ENCODE measurements at regions not wholly inside any gene's neighbourhood (a gene's known extent, or its start where the extent isn't known, plus 50 kb on each side); places are given as distances from the start of the nearest gene placed in this dataset.
"Not testable (repeated sequence)": the region's sequence is repeated elsewhere in the genome, so short reads cannot be mapped to it uniquely, and the experiment has no call there.

- Mint-ChIP-seq H3K36me3 (no peaks in the 10 kb centered on the region), H3K4me3 (no peak overlapping the region), H3K27ac (no peak overlapping the region), H3K9me3 (peaks cover 2 to 11% (median 6%) of the 10 kb centered on the region in 7 donors), H3K4me1 (no peaks in the 10 kb centered on the region), H3K27me3 (ENCODE audit: low read depth in 3 of 3) (peaks cover 1 to 7% (median 1%) of the 10 kb centered on the region in 3 donors)
- Histone ChIP-seq H3K27me3 (ENCODE audit: control insufficient read depth in 2 of 2, insufficient read depth in 2 of 2, low read length in 2 of 2) (no peaks in the 10 kb centered on the region), H3K36me3 (replicated peaks in 1 of 2; ENCODE audit: control insufficient read depth in 1 of 2, insufficient read depth in 2 of 2, low read length in 2 of 2) (no peaks in the 10 kb centered on the region), H3K27ac (ENCODE audit: low read depth in 1 of 2, low read length in 2 of 2) (no peak overlapping the region), H3K9ac (ENCODE audit: insufficient read depth, low read length, poor library complexity, severe bottlenecking) (no peak overlapping the region), H3K4me3 (replicated peaks in 1 of 3; ENCODE audit: low read depth in 2 of 3, low read length in 3 of 3) (no peak overlapping the region), H3K9me3 (replicated peaks in 1 of 2; ENCODE audit: control insufficient read depth in 1 of 2, insufficient read depth in 1 of 2, low read length in 2 of 2) (peaks cover 0 to 10% of the 10 kb centered on the region in 2 donors), H4K20me1 (ENCODE audit: insufficient read depth, low read length) (no peaks in the 10 kb centered on the region), H3K4me1 (ENCODE audit: control insufficient read depth in 1 of 2, insufficient read depth in 2 of 2, low read length in 2 of 2) (no peaks in the 10 kb centered on the region), H3K79me2 (ENCODE audit: insufficient read depth, low read length) (no peaks in the 10 kb centered on the region), H3K4me2 (replicated peaks; ENCODE audit: extremely low read depth, low read length, poor library complexity, severe bottlenecking) (no peak overlapping the region), H2AFZ (ENCODE audit: insufficient read depth, low read depth, low read length, poor library complexity, severe bottlenecking) (no peak overlapping the region)
- intact Hi-C loops (cut with micrococcal nuclease) = no loop called here
- WGBS (ENCODE audit: insufficient coverage) = no CpG with 5 or more reads among the region's 4 CpGs
- DNase-seq = no peak
- no peak for TF ChIP-seq CTCF (IDR thresholded peaks at IDR 0.05)
These were observed 232.2 kb downstream of the DHX15 start for GRCh38 chr4:24352112-24352511.

GRCh38 chr4:24349168-24349996, 235.0 kb downstream of the DHX15 start:
- H3K4me3 Mint-ChIP-seq; DNase-seq; H3K79me2 ChIP-seq (ENCODE audit: insufficient read depth, low read length); H3K4me3 ChIP-seq (replicated peaks in 1 of 3; ENCODE audit: low read depth in 2 of 3, low read length in 3 of 3); H3K36me3 Mint-ChIP-seq; H3K27ac Mint-ChIP-seq; H3K4me1 Mint-ChIP-seq; H3K4me2 ChIP-seq (replicated peaks; ENCODE audit: extremely low read depth, low read length, poor library complexity, severe bottlenecking); H4K20me1 ChIP-seq (ENCODE audit: insufficient read depth, low read length); H3K9ac ChIP-seq (ENCODE audit: insufficient read depth, low read length, poor library complexity, severe bottlenecking); H3K27me3 Mint-ChIP-seq (ENCODE audit: low read depth in 3 of 3); H3K9me3 ChIP-seq (replicated peaks in 1 of 2; ENCODE audit: control insufficient read depth in 1 of 2, insufficient read depth in 1 of 2, low read length in 2 of 2); H3K4me1 ChIP-seq (ENCODE audit: control insufficient read depth in 1 of 2, insufficient read depth in 2 of 2, low read length in 2 of 2); H3K27ac ChIP-seq (ENCODE audit: low read depth in 1 of 2, low read length in 2 of 2); H3K36me3 ChIP-seq (replicated peaks in 1 of 2; ENCODE audit: control insufficient read depth in 1 of 2, insufficient read depth in 2 of 2, low read length in 2 of 2); intact Hi-C loops (cut with micrococcal nuclease); H3K27me3 ChIP-seq (ENCODE audit: control insufficient read depth in 2 of 2, insufficient read depth in 2 of 2, low read length in 2 of 2); H2AFZ ChIP-seq (ENCODE audit: insufficient read depth, low read depth, low read length, poor library complexity, severe bottlenecking): not testable (repeated sequence)
- peaks cover 2 to 14% (median 6%) of the 10 kb centered on the region in 7 donors for H3K9me3 Mint-ChIP-seq
- WGBS (ENCODE audit: insufficient coverage) = 97% methylated on average over 9 of the region's 15 CpGs

Data from CD14-positive monocyte (primary cell).